B cell (primary cell): ENCODE measurements at regions not wholly inside any gene's neighbourhood (a gene's known extent, or its start where the extent isn't known, plus 50 kb on each side); places are given as distances from the start of the nearest gene placed in this dataset.

Experiments used
- ATAC-seq: fragments of 200-7000 bp; cut with Tn5 transposase; one replicate; pipeline ENCODE4 v1.10.0; 2021; ENCODE audit warnings: low read depth, mild to moderate bottlenecking, moderate number of reproducible peaks, moderate library complexity
- CTCF ChIA-PET: fragments of 350-600 bp; sonication (Branson Sonifier 250); formaldehyde crosslinking; loops from one replicate; lab custom pipeline; 2021; ENCODE audit warnings: antibody characterized with exemption, inconsistent platforms; lab: Charles Lee
- POLR2A ChIA-PET: fragments of 350-600 bp; sonication (Branson Sonifier 250); formaldehyde crosslinking; loops from one replicate; lab custom pipeline; 2021; ENCODE audit warnings: antibody characterized with exemption; lab: Charles Lee
- DNase-seq: peaks from one replicate; pipeline ENCODE4 v3.0.0; 2013
- H2AFZ ChIP-seq: 2 replicates; pipeline ENCODE4 v1.6.1; 2012; ENCODE audit warnings: mild to moderate bottlenecking, low read depth, low read length; ENCODE audit not compliant: insufficient read depth, poor library complexity, severe bottlenecking
- H3K27ac ChIP-seq, 2 donors: 1 replicate in 1 of 2; 2 replicates in 1 of 2; pipeline ENCODE4 v1.5.1; 2012 to 2013; ENCODE audit warnings: low read length in 2 of 2, mild to moderate bottlenecking in 2 of 2, moderate library complexity in 1 of 2
- H3K27me3 ChIP-seq, 4 experiments: fragments of 200-600 bp in 1 of 4; sonication (generic) in 1 of 4; replicated peaks in 1 of 4; 1 replicate in 2 of 4; 2 replicates in 2 of 4; pipeline versions ENCODE4 v1.6.1 to v1.7.0; 2013 to 2016; ENCODE audit warnings: low read length in 3 of 4, mild to moderate bottlenecking in 2 of 4, mixed read lengths in 1 of 4, moderate library complexity in 1 of 4; ENCODE audit not compliant: insufficient read depth in 4 of 4, control insufficient read depth in 3 of 4; ENCODE audit errors: control extremely low read depth in 1 of 4
- H3K36me3 ChIP-seq, 2 experiments: replicated peaks in 1 of 2; 1 replicate in 1 of 2; 2 replicates in 1 of 2; pipeline versions ENCODE4 v1.6.1 to v1.7.1; 2013; ENCODE audit warnings: low read length in 1 of 2; ENCODE audit not compliant: insufficient read depth in 2 of 2, control insufficient read depth in 1 of 2; ENCODE audit errors: control extremely low read depth in 1 of 2, extremely low read depth in 1 of 2
- H3K4me1 ChIP-seq, 2 donors: fragments of 200-600 bp in 1 of 2; sonication (generic) in 1 of 2; 1 replicate in 1 of 2; 2 replicates in 1 of 2; pipeline versions ENCODE4 v1.5.1 to v1.6.1; 2013 to 2017; ENCODE audit warnings: low read length in 2 of 2; ENCODE audit not compliant: control insufficient read depth in 2 of 2, insufficient read depth in 2 of 2
- H3K4me2 ChIP-seq: replicated peaks from 2 replicates; pipeline ENCODE3; 2012; ENCODE audit warnings: mild to moderate bottlenecking, low read depth, low read length; ENCODE audit not compliant: poor library complexity, severe bottlenecking
- H3K4me3 ChIP-seq, 5 experiments: fragments of 200-600 bp in 1 of 5; sonication (generic) in 1 of 5; 1 replicate in 3 of 5; 2 replicates in 2 of 5; pipeline versions ENCODE4 v1.5.1 to v1.7.0; 2011 to 2016; ENCODE audit warnings: low read length in 4 of 5, mild to moderate bottlenecking in 4 of 5, low read depth in 2 of 5, control low read depth in 1 of 5, moderate library complexity in 1 of 5; ENCODE audit not compliant: insufficient read depth in 1 of 5; ENCODE audit errors: control extremely low read depth in 1 of 5, extremely low read depth in 1 of 5
- H3K79me2 ChIP-seq: fragments of 200-600 bp; sonication (generic); one replicate; pipeline ENCODE4 v1.6.0; 2016; ENCODE audit warnings: low read length; ENCODE audit not compliant: control insufficient read depth, insufficient read depth
- H3K9ac ChIP-seq: fragments of 200-600 bp; sonication (generic); 2 replicates; pipeline ENCODE4 v1.6.1; 2017; ENCODE audit warnings: mild to moderate bottlenecking, low read length, moderate library complexity
- H3K9me3 ChIP-seq, 3 donors: one replicate each; pipeline versions ENCODE4 v1.6.1 to v1.7.1; 2013; ENCODE audit warnings: low read length in 2 of 3; ENCODE audit not compliant: control insufficient read depth in 2 of 3, insufficient read depth in 1 of 3; ENCODE audit errors: control extremely low read depth in 1 of 3
- H4K20me1 ChIP-seq: 2 replicates; pipeline ENCODE4 v1.6.0; 2012; ENCODE audit warnings: mild to moderate bottlenecking, low read length; ENCODE audit not compliant: insufficient read depth, control insufficient read depth, poor library complexity, severe bottlenecking
- H3K27ac Mint-ChIP-seq: one replicate; pipeline ENCODE4 v1.8.0; 2021; ENCODE audit warnings: mixed read lengths
- H3K27me3 Mint-ChIP-seq: one replicate; pipeline ENCODE4 v1.8.0; 2021; ENCODE audit warnings: mixed read lengths
- H3K4me1 Mint-ChIP-seq: one replicate; pipeline ENCODE4 v1.8.0; 2021; ENCODE audit warnings: mixed read lengths
- H3K4me3 Mint-ChIP-seq: one replicate; pipeline ENCODE4 v1.8.0; 2021; ENCODE audit warnings: mixed read lengths
- H3K9me3 Mint-ChIP-seq: one replicate; pipeline ENCODE4 v1.8.0; 2022; ENCODE audit warnings: mixed read lengths; ENCODE audit not compliant: insufficient read depth
- CTCF ChIP-seq: fragments of 200-600 bp; IDR thresholded peaks from one replicate; pipeline ENCODE4 v1.8.0; 2022; ENCODE audit warnings: antibody characterized with exemption, mild to moderate bottlenecking
- EZH2 ChIP-seq: IDR thresholded peaks from 2 replicates; pipeline ENCODE4 v1.6.1; 2012; ENCODE audit warnings: borderline replicate concordance, low read depth, mild to moderate bottlenecking, moderate library complexity, low read length; ENCODE audit not compliant: insufficient read depth, poor library complexity, severe bottlenecking
- WGBS: methylation state at CpG from one replicate; pipeline ENCODE4 v1.1.5; 2013; ENCODE audit warnings: missing lambda C conversion rate; ENCODE audit not compliant: insufficient coverage; 5-methylcytosine and 5-hydroxymethylcytosine counted together
- intact Hi-C: fragments of 100-400 bp; cut with micrococcal nuclease; formaldehyde crosslinking; loops from one replicate; pipeline ENCODE4 v1.10.0; 2022

GRCh38 chr3:158950178-158950901 lies 148.5 kb downstream of the MFSD1 start:
- DNase-seq, result no peak
- Histone ChIP-seq H3K36me3 (no peaks in the 10 kb centered on the region), H4K20me1 (no peaks in the 10 kb centered on the region), H3K4me3 (no peak overlapping the region), H3K4me2 (no peak overlapping the region), H3K9me3 (no peaks in the 10 kb centered on the region), H3K4me1 (no peaks in the 10 kb centered on the region), H2AFZ (no peak overlapping the region), H3K27me3 (no peaks in the 10 kb centered on the region), H3K9ac (no peak overlapping the region), H3K79me2 (no peaks in the 10 kb centered on the region), H3K27ac (no peak overlapping the region)
- intact Hi-C loops, result no loop called here
- WGBS, result 90% methylated on average over 4 of the region's 8 CpGs
- TF ChIP-seq CTCF, result no peak
- TF ChIP-seq EZH2, result no peak
- ATAC-seq, result no peak
- ChIA-PET POLR2A (no interaction called here), CTCF (no interaction called here)
- Mint-ChIP-seq H3K4me3 (no peak overlapping the region), H3K27me3 (no peaks in the 10 kb centered on the region), H3K9me3 (no peaks in the 10 kb centered on the region), H3K4me1 (no peaks in the 10 kb centered on the region), H3K27ac (no peak overlapping the region)

GRCh38 chr3:158953131-158953530 lies 151.3 kb downstream of the MFSD1 start:
- Histone ChIP-seq H3K9me3 (peaks cover 0 to 5% (median 0%) of the 10 kb centered on the region in 3 donors), H3K27ac (no peak overlapping the region), H3K9ac (no peak overlapping the region), H3K4me2 (no peak overlapping the region), H3K27me3 (no peaks in the 10 kb centered on the region), H2AFZ (no peak overlapping the region), H3K4me1 (no peaks in the 10 kb centered on the region), H4K20me1 (no peaks in the 10 kb centered on the region), H3K4me3 (no peak overlapping the region), H3K79me2 (no peaks in the 10 kb centered on the region), H3K36me3 (no peaks in the 10 kb centered on the region)
- TF ChIP-seq CTCF, result no peak
- no peak for TF ChIP-seq EZH2
- Mint-ChIP-seq H3K4me1 (no peaks in the 10 kb centered on the region), H3K27ac (no peak overlapping the region), H3K4me3 (no peak overlapping the region), H3K9me3 (peaks cover 2% of the 10 kb centered on the region), H3K27me3 (peaks cover 3% of the 10 kb centered on the region)
- CTCF ChIA-PET, result no interaction called here
- no peak for ATAC-seq
- intact Hi-C loops, result no loop called here
- WGBS, result no CpG with 5 or more reads among the region's 1 CpG
- no peak for DNase-seq
- POLR2A ChIA-PET, result no interaction called here
